HepG2 (cell line): ENCODE measurements at regions not wholly inside any gene's neighbourhood (a gene's known extent, or its start where the extent isn't known, plus 50 kb on each side); places are given as distances from the start of the nearest gene placed in this dataset.

Source experiments
- ATAC-seq: fragments of 200-7000 bp; cut with Tn5 transposase; 3 replicates; pipeline ENCODE4 v1.9.1; 2020; ENCODE audit warnings: mild to moderate bottlenecking, moderate library complexity
- BruUV-seq: library from RNA; stranded (reverse); fragments of 400-500 nt; replicated peaks from 2 replicates; lab custom pipeline; 2021; lab: Mats Ljungman, UMichigan
- CTCF ChIA-PET: fragments of 300-600 bp; formaldehyde crosslinking; extraction: SDS; loops from one replicate; lab custom pipeline; 2021; ENCODE audit warnings: low total read pairs, inconsistent platforms, low intra/inter-chr PET ratio; lab: Yijun Ruan, JAX
- POLR2A ChIA-PET: fragments of 350-600 bp; sonication (Branson Sonifier 250); formaldehyde crosslinking; loops from one replicate; lab custom pipeline; 2020; ENCODE audit warnings: antibody characterized with exemption, inconsistent platforms; lab: Yijun Ruan, JAX
- DNase-seq: peaks from one replicate; pipeline ENCODE4 v3.0.0-alpha.2; 2015; ENCODE audit warnings: low spot score
- FAIRE-seq: peaks from 3 replicates; lab custom pipeline; 2011; peaks lifted over from hg19 to GRCh38; lab: Jason Lieb, UNC
- H2AFZ ChIP-seq: one replicate; pipeline ENCODE4 v1.6.1; 2011; ENCODE audit warnings: low read length, inconsistent platforms
- H3K27ac ChIP-seq: fragments of 300-600 bp; 3 replicates; pipeline ENCODE4 v1.8.0; 2011; ENCODE audit warnings: mixed run types, mild to moderate bottlenecking, mixed read lengths, low read length, inconsistent platforms; ENCODE audit not compliant: insufficient read depth; ENCODE audit errors: extremely low read length
- H3K27me3 ChIP-seq, 2 experiments: fragments of 200-600 bp in 1 of 2; 2 replicates in 1 of 2; 3 replicates in 1 of 2; pipeline versions ENCODE4 v1.6.0 to v1.8.0; 2011; ENCODE audit warnings: low read length in 2 of 2, mild to moderate bottlenecking in 2 of 2, moderate library complexity in 2 of 2, inconsistent platforms in 1 of 2; ENCODE audit not compliant: insufficient read depth in 2 of 2, control insufficient read depth in 1 of 2
- H3K36me3 ChIP-seq, 2 experiments: fragments of 200-600 bp in 1 of 2; replicated peaks in 1 of 2; 2 replicates in 1 of 2; 3 replicates in 1 of 2; pipeline versions ENCODE4 v1.5.1 to v1.8.0; 2011; ENCODE audit warnings: low read length in 2 of 2, inconsistent platforms in 1 of 2; ENCODE audit not compliant: insufficient read depth in 2 of 2, control insufficient read depth in 1 of 2
- H3K4me1 ChIP-seq: 2 replicates; pipeline ENCODE4 v1.5.1; 2012; ENCODE audit warnings: low read length, inconsistent platforms; ENCODE audit not compliant: insufficient read depth
- H3K4me2 ChIP-seq: 2 replicates; pipeline ENCODE4 v1.6.0; 2011; ENCODE audit warnings: low read depth, low read length, inconsistent platforms
- H3K4me3 ChIP-seq, 3 experiments: fragments of 200-600 bp in 1 of 3; sonication (generic), shearing (Covaris generic) in 1 of 3; replicated peaks in 1 of 3; 2 replicates each; pipeline ENCODE4 v1.5.1; 2011 to 2016; ENCODE audit warnings: low read length in 3 of 3, inconsistent platforms in 2 of 3, low read depth in 2 of 3, mild to moderate bottlenecking in 2 of 3, control low read depth in 1 of 3, mixed read lengths in 1 of 3; ENCODE audit not compliant: insufficient read depth in 1 of 3
- H3K79me2 ChIP-seq: one replicate; pipeline ENCODE4 v1.6.1; 2011; ENCODE audit warnings: low read length, inconsistent platforms; ENCODE audit not compliant: insufficient read depth
- H3K9ac ChIP-seq: 2 replicates; pipeline ENCODE4 v1.6.0; 2011; ENCODE audit warnings: mild to moderate bottlenecking, low read depth, low read length, inconsistent platforms; ENCODE audit not compliant: insufficient read depth
- H3K9me3 ChIP-seq: 2 replicates; pipeline ENCODE4 v1.5.1; 2012; ENCODE audit warnings: mild to moderate bottlenecking, low read length
- H4K20me1 ChIP-seq: 2 replicates; pipeline ENCODE4 v1.6.0; 2011; ENCODE audit warnings: inconsistent platforms, mild to moderate bottlenecking, low read length, moderate library complexity; ENCODE audit not compliant: insufficient read depth
- AFF4 ChIP-seq: sonication (generic); formaldehyde crosslinking; IDR thresholded peaks from 2 replicates; pipeline ENCODE4 v1.4.0; 2020; ENCODE audit warnings: missing genetic modification reagents
- ARNTL ChIP-seq: sonication (generic); formaldehyde crosslinking; IDR thresholded peaks from 2 replicates; pipeline ENCODE4 v1.4.0; 2020; ENCODE audit warnings: mild to moderate bottlenecking, missing genetic modification reagents
- CBX1 ChIP-seq: IDR thresholded peaks from one replicate; pipeline ENCODE4 v1.6.1; 2016; ENCODE audit warnings: antibody characterized with exemption, low read depth
- FOXP1 ChIP-seq, 2 experiments: fragments of 450-650 bp in 1 of 2; IDR thresholded peaks; 2 replicates each; pipeline ENCODE4 v1.6.1; 2017 to 2018; ENCODE audit warnings: antibody characterized with exemption in 1 of 2
- MAF1 ChIP-seq: sonication (generic); formaldehyde crosslinking; IDR thresholded peaks from 2 replicates; pipeline ENCODE4 v1.5.0; 2020; ENCODE audit warnings: missing genetic modification reagents, borderline replicate concordance
- MNT ChIP-seq: fragments of 450-650 bp; IDR thresholded peaks from 2 replicates; pipeline ENCODE4 v1.6.1; 2016
- SP140L ChIP-seq: sonication (generic); formaldehyde crosslinking; IDR thresholded peaks from 2 replicates; pipeline ENCODE4 v1.4.0; 2020; ENCODE audit warnings: missing genetic modification reagents, borderline replicate concordance
- TAF1 ChIP-seq: sonication (generic); formaldehyde crosslinking; IDR thresholded peaks from 2 replicates; pipeline ENCODE4 v1.4.0; 2020; ENCODE audit warnings: missing genetic modification reagents
- TSC22D2 ChIP-seq: sonication (generic); formaldehyde crosslinking; IDR thresholded peaks from 2 replicates; pipeline ENCODE4 v1.5.1; 2020; ENCODE audit warnings: missing genetic modification reagents, mild to moderate bottlenecking, borderline replicate concordance
- XBP1 ChIP-seq: sonication (generic); formaldehyde crosslinking; IDR thresholded peaks from 2 replicates; pipeline ENCODE4 v1.5.0; 2020; ENCODE audit warnings: missing genetic modification reagents
- ZBTB26 ChIP-seq: IDR thresholded peaks from 2 replicates; pipeline ENCODE4 v1.6.1; 2016; ENCODE audit warnings: missing compliant biosample characterization, missing genetic modification reagents, borderline replicate concordance
- ZBTB33 ChIP-seq: sonication (generic); formaldehyde crosslinking; IDR thresholded peaks from 2 replicates; pipeline ENCODE4 v1.4.0; 2020; ENCODE audit warnings: missing genetic modification reagents
- ZFP62 ChIP-seq: sonication (generic); formaldehyde crosslinking; IDR thresholded peaks from 2 replicates; pipeline ENCODE4 v1.4.0; 2020; ENCODE audit warnings: missing genetic modification reagents
- ZNF362 ChIP-seq: sonication (generic); formaldehyde crosslinking; IDR thresholded peaks from 2 replicates; pipeline ENCODE4 v1.4.0; 2020; ENCODE audit warnings: missing genetic modification reagents, mild to moderate bottlenecking, borderline replicate concordance
- WGBS: methylation state at CpG from one replicate; pipeline ENCODE4 v1.1.6; 2017; ENCODE audit warnings: low lambda C conversion rate; 5-methylcytosine and 5-hydroxymethylcytosine counted together
- in situ Hi-C: cut with HindIII; loops from 2 replicates; pipeline ENCODE4 v1.10.0; 2017; ENCODE audit warnings: low pct_unique_long_range_greater_than_20kb; ENCODE audit not compliant: extremely low pct_ligation_motif_present
- intact Hi-C: fragments of 100-400 bp; cut with micrococcal nuclease; formaldehyde crosslinking; loops from one replicate; pipeline ENCODE4 v1.10.0; 2022; ENCODE audit not compliant: unreplicated experiment

GRCh38 chr14:76612654-76613053 is 148.6 kb upstream of the VASH1 start:
- intact Hi-C loops (no loop called here), in situ Hi-C loops (no loop called here)
- TF ChIP-seq XBP1 (no peak), FOXP1 (IDR thresholded peaks at IDR 0.05) (no peak), FOXP1 (CRISPR knock-in tag; IDR thresholded peaks at IDR 0.05) (no peak), ZFP62 (CRISPR knock-in tag) (no peak), TAF1 (no peak), ZBTB33 (no peak), SP140L (CRISPR knock-in tag) (no peak), ZBTB26 (CRISPR knock-in tag) (no peak), TSC22D2 (CRISPR knock-in tag) (no peak), MNT (no peak), ARNTL (CRISPR knock-in tag) (no peak), ZNF362 (CRISPR knock-in tag) (no peak), CBX1 (no peak), AFF4 (no peak), MAF1 (no peak)
- Histone ChIP-seq H3K4me2 (no peak overlapping the region), H3K9me3 (no peaks in the 10 kb centered on the region), H3K4me1 (no peaks in the 10 kb centered on the region), H2AFZ (no peak overlapping the region), H3K27ac (no peak overlapping the region), H3K36me3 (no peaks in the 10 kb centered on the region), H3K4me3 (no peak overlapping the region), H3K79me2 (no peaks in the 10 kb centered on the region), H3K9ac (no peak overlapping the region), H3K27me3 (peaks cover 0 to 12% of the 10 kb centered on the region in 2 experiments; a peak in 1 of 5 replicates), H4K20me1 (no peaks in the 10 kb centered on the region)
- 36% methylated on average over 5 of the region's 5 CpGs for WGBS
- DNase-seq (no peak), ATAC-seq (no peak), FAIRE-seq (no peak)
- POLR2A ChIA-PET, result no interaction called here
- CTCF ChIA-PET, result no interaction called here
- BruUV-seq, result no TSS peak
